Stomach (tissue), 4 donors: ENCODE measurements at regions not wholly inside any gene's neighbourhood (a gene's known extent, or its start where the extent isn't known, plus 50 kb on each side); places are given as distances from the start of the nearest gene placed in this dataset.

Experiments used
- EP300 ChIP-seq: sonication (generic); formaldehyde crosslinking; IDR thresholded peaks from one replicate; pipeline ENCODE4 v1.6.1; 2017; ENCODE audit warnings: antibody characterized with exemption
- POLR2A ChIP-seq, 4 donors: fragments of 450-650 bp; IDR thresholded peaks; one replicate each; pipeline ENCODE4 v1.6.1; 2016; ENCODE audit warnings: antibody characterized with exemption in 4 of 4, control low read depth in 2 of 4, mild to moderate bottlenecking in 1 of 4, moderate library complexity in 1 of 4
- POLR2AphosphoS5 ChIP-seq, 3 donors: sonication (generic); formaldehyde crosslinking; IDR thresholded peaks; one replicate each; pipeline ENCODE4 v1.6.1; 2016; ENCODE audit warnings: antibody characterized with exemption in 3 of 3
- TF ChIP-seq, protein P1 (sequence below), 7 experiments: fragments of 450-650 bp in 4 of 7; fragments of 200-600 bp in 3 of 7; sonication (generic) in 3 of 7; IDR thresholded peaks; one replicate each; pipeline ENCODE4 v1.5.1; 2016 to 2019; ENCODE audit warnings: antibody characterized with exemption in 7 of 7, control low read depth in 2 of 7, mild to moderate bottlenecking in 1 of 7

DNA sequence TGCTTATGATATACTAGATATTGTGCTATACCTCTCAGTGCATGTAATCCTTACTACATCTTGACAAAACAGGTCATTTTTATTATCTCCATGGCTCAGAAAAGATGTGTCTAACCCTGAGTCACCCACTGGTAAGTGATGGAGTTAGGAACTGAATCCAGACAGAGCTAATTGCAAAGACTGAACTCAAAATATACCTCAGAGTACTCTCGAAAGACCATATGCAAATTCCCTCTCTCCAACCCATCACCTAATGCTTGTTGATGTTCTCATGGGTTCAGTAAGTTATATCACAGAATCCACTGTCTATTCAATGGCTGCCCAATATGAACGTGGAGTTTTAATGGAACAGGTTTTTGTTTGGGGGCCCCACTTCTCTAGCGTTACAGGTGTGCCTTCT lies 246.0 kb downstream of the PMP22 start:
- TF ChIP-seq, protein P1, sequence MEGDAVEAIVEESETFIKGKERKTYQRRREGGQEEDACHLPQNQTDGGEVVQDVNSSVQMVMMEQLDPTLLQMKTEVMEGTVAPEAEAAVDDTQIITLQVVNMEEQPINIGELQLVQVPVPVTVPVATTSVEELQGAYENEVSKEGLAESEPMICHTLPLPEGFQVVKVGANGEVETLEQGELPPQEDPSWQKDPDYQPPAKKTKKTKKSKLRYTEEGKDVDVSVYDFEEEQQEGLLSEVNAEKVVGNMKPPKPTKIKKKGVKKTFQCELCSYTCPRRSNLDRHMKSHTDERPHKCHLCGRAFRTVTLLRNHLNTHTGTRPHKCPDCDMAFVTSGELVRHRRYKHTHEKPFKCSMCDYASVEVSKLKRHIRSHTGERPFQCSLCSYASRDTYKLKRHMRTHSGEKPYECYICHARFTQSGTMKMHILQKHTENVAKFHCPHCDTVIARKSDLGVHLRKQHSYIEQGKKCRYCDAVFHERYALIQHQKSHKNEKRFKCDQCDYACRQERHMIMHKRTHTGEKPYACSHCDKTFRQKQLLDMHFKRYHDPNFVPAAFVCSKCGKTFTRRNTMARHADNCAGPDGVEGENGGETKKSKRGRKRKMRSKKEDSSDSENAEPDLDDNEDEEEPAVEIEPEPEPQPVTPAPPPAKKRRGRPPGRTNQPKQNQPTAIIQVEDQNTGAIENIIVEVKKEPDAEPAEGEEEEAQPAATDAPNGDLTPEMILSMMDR (IDR thresholded peaks at IDR 0.05), result no peak
- no peak for TF ChIP-seq POLR2AphosphoS5 (IDR thresholded peaks at IDR 0.05)
- no peak for TF ChIP-seq POLR2A (IDR thresholded peaks at IDR 0.05)
- TF ChIP-seq EP300, result no peak
